K562 (cell line): ENCODE measurements at regions not wholly inside any gene's neighbourhood (a gene's known extent, or its start where the extent isn't known, plus 50 kb on each side); places are given as distances from the start of the nearest gene placed in this dataset.

ENCODE experiments used
- ATAC-seq: fragments of 200-7000 bp; cut with Tn5 transposase; 3 replicates; pipeline ENCODE4 v1.9.1; 2020; ENCODE audit warnings: moderate library complexity
- BruUV-seq: library from RNA; stranded (reverse); fragments of 400-500 nt; replicated peaks from 2 replicates; lab custom pipeline; 2021; lab: Mats Ljungman, UMichigan
- CTCF ChIA-PET: fragments of 300-600 bp; formaldehyde crosslinking; extraction: SDS; loops from one replicate; lab custom pipeline; 2021; ENCODE audit warnings: low intra/inter-chr PET ratio; lab: Yijun Ruan, JAX
- POLR2A ChIA-PET: fragments of 300-600, 350-650 bp; sonication (Branson Sonifier 250); formaldehyde crosslinking; extraction: SDS; loops from one replicate; lab custom pipeline; 2021; ENCODE audit warnings: antibody characterized with exemption, inconsistent platforms; lab: Yijun Ruan, JAX
- DNase-seq, 4 experiments: peaks; one replicate each; pipeline versions ENCODE4 v3.0.0 to v3.0.0-alpha.2; 2011 to 2018; ENCODE audit warnings: low spot score in 3 of 4, mixed read lengths in 3 of 4; ENCODE audit errors: extremely low read depth in 1 of 4
- FAIRE-seq: peaks from 2 replicates; lab custom pipeline; 2011; peaks lifted over from hg19 to GRCh38; lab: Jason Lieb, UNC
- H2AFZ ChIP-seq: 2 replicates; pipeline ENCODE4 v1.6.0; 2011; ENCODE audit warnings: low read depth, low read length, control low read depth, inconsistent platforms
- H3K27ac ChIP-seq: fragments of 200-600 bp; 3 replicates; pipeline ENCODE4 v1.8.0; 2011; ENCODE audit warnings: low read depth, mild to moderate bottlenecking, control low read depth, inconsistent platforms, low read length, moderate library complexity, mixed read lengths; ENCODE audit errors: extremely low read depth
- H3K27me3 ChIP-seq, 2 experiments: fragments of 300-600 bp in 1 of 2; 2 replicates in 1 of 2; 3 replicates in 1 of 2; pipeline versions ENCODE4 v1.6.0 to v1.8.0; 2011; ENCODE audit warnings: inconsistent platforms in 2 of 2, low read length in 2 of 2, mild to moderate bottlenecking in 1 of 2, mixed read lengths in 1 of 2, moderate library complexity in 1 of 2; ENCODE audit not compliant: control insufficient read depth in 2 of 2, insufficient read depth in 2 of 2
- H3K36me3 ChIP-seq: fragments of 300-600 bp; 3 replicates; pipeline ENCODE4 v1.8.0; 2011; ENCODE audit warnings: mild to moderate bottlenecking, low read length, inconsistent platforms; ENCODE audit not compliant: control insufficient read depth, insufficient read depth
- H3K4me1 ChIP-seq, 2 experiments: fragments of 200-600 bp in 1 of 2; replicated peaks in 1 of 2; 2 replicates in 1 of 2; 3 replicates in 1 of 2; pipeline versions ENCODE4 v1.5.1 to v1.8.0; 2011; ENCODE audit warnings: inconsistent platforms in 2 of 2, low read length in 2 of 2, mild to moderate bottlenecking in 1 of 2, mixed read lengths in 1 of 2, moderate library complexity in 1 of 2; ENCODE audit not compliant: control insufficient read depth in 2 of 2, insufficient read depth in 2 of 2
- H3K4me2 ChIP-seq: 2 replicates; pipeline ENCODE4 v1.6.1; 2011; ENCODE audit warnings: low read length, control low read depth, inconsistent platforms, mixed read lengths; ENCODE audit not compliant: insufficient read depth
- H3K4me3 ChIP-seq: fragments of 200-600 bp; sonication (generic), shearing (Covaris generic); 2 replicates; pipeline ENCODE4 v1.5.1; 2016; ENCODE audit warnings: control low read depth, inconsistent platforms
- H3K79me2 ChIP-seq: fragments of 200-600 bp; 3 replicates; pipeline ENCODE4 v1.8.0; 2011; ENCODE audit warnings: low read length, inconsistent platforms; ENCODE audit not compliant: control insufficient read depth, insufficient read depth
- H3K9ac ChIP-seq, 2 experiments: 2 replicates each; pipeline versions ENCODE4 v1.6.0 to v1.6.1; 2011; ENCODE audit warnings: low read depth in 2 of 2, low read length in 2 of 2, control low read depth in 1 of 2, inconsistent platforms in 1 of 2, mild to moderate bottlenecking in 1 of 2, mixed read lengths in 1 of 2; ENCODE audit not compliant: insufficient read depth in 1 of 2
- H3K9me1 ChIP-seq: one replicate; pipeline ENCODE4 v1.6.0; 2011; ENCODE audit warnings: inconsistent platforms, mild to moderate bottlenecking, low read length, moderate library complexity; ENCODE audit not compliant: control insufficient read depth, insufficient read depth
- H3K9me3 ChIP-seq: replicated peaks from 2 replicates; pipeline ENCODE4 v1.5.1; 2011; ENCODE audit warnings: low read depth, low read length, inconsistent platforms; ENCODE audit not compliant: control insufficient read depth, insufficient read depth
- H4K20me1 ChIP-seq: replicated peaks from 2 replicates; pipeline ENCODE4 v1.6.1; 2011; ENCODE audit warnings: low read length, inconsistent platforms, mixed read lengths; ENCODE audit not compliant: control insufficient read depth, insufficient read depth
- CBFA2T2 ChIP-seq: fragments of 450-650 bp; conservative IDR thresholded peaks from 2 replicates; pipeline ENCODE4 v1.6.1; 2017; ENCODE audit warnings: mild to moderate bottlenecking
- CC2D1A ChIP-seq: fragments of 450-650 bp; IDR thresholded peaks from 2 replicates; pipeline ENCODE4 v1.6.1; 2017; ENCODE audit warnings: mild to moderate bottlenecking
- FOXK1 ChIP-seq: sonication (generic); formaldehyde crosslinking; IDR thresholded peaks from 2 replicates; pipeline ENCODE4 v1.8.0; 2022; ENCODE audit warnings: missing genetic modification reagents, mild to moderate bottlenecking, borderline replicate concordance
- HLTF ChIP-seq: fragments of 450-650 bp; IDR thresholded peaks from 2 replicates; pipeline ENCODE4 v1.6.1; 2016
- HMG20B ChIP-seq: fragments of 250-450 bp; sonication (Bioruptor Pico); IDR thresholded peaks from 2 replicates; pipeline ENCODE4 v1.5.0; 2021; ENCODE audit warnings: mild to moderate bottlenecking
- NCOR1 ChIP-seq: fragments of 450-650 bp; IDR thresholded peaks from 2 replicates; pipeline ENCODE4 v1.6.1; 2016; ENCODE audit warnings: mild to moderate bottlenecking, moderate library complexity
- NR2C2 ChIP-seq, 2 experiments: fragments of 200-800 bp in 1 of 2; sonication (Bioruptor generic) in 1 of 2; sonication (generic) in 1 of 2; formaldehyde crosslinking in 1 of 2; IDR thresholded peaks; 2 replicates each; pipeline versions ENCODE4 v1.6.1 to v1.8.0; 2016 to 2022; ENCODE audit warnings: mild to moderate bottlenecking in 1 of 2, missing compliant biosample characterization in 1 of 2, missing genetic modification characterization in 1 of 2, missing genetic modification reagents in 1 of 2
- SIN3B ChIP-seq: fragments of 450-650 bp; IDR thresholded peaks from 2 replicates; pipeline ENCODE4 v1.6.1; 2017; ENCODE audit warnings: low read depth, mild to moderate bottlenecking, moderate library complexity
- ZC3H4 ChIP-seq: sonication (generic); formaldehyde crosslinking; IDR thresholded peaks from 2 replicates; pipeline ENCODE4 v1.9.0; 2021; ENCODE audit warnings: missing genetic modification reagents, borderline replicate concordance
- ZNF224 ChIP-seq: sonication (generic); formaldehyde crosslinking; IDR thresholded peaks from 2 replicates; pipeline ENCODE4 v1.8.0; 2022; ENCODE audit warnings: mild to moderate bottlenecking, missing genetic modification reagents
- ZNF232 ChIP-seq: sonication (generic); formaldehyde crosslinking; IDR thresholded peaks from 2 replicates; pipeline ENCODE4 v1.8.0; 2022; ENCODE audit warnings: mild to moderate bottlenecking, missing genetic modification reagents
- ZNF561 ChIP-seq: fragments of 450-650 bp; formaldehyde crosslinking; conservative IDR thresholded peaks from 2 replicates; pipeline ENCODE4 v1.4.0; 2020; ENCODE audit warnings: mild to moderate bottlenecking, moderate library complexity
- ZNF699 ChIP-seq: fragments of 250-450 bp; sonication (Bioruptor Pico); IDR thresholded peaks from 2 replicates; pipeline ENCODE4 v1.8.0; 2021; ENCODE audit warnings: mild to moderate bottlenecking, moderate library complexity; ENCODE audit not compliant: insufficient replicate concordance
- WGBS: fragments of 100-300 bp; shearing (Covaris generic); methylation state at CpG from one replicate; pipeline ENCODE4 v1.1.6; 2016; ENCODE audit warnings: low coverage, mixed read lengths; ENCODE audit not compliant: insufficient coverage; ENCODE audit errors: missing lambda C conversion rate; 5-methylcytosine and 5-hydroxymethylcytosine counted together
- in situ Hi-C: fragments of 300-500 bp; cut with MboI; formaldehyde crosslinking; loops from 4 replicates; pipeline ENCODE4 v1.15.0; 2018; ENCODE audit warnings: inconsistent platforms, mixed read lengths
- intact Hi-C: fragments of 100-400 bp; cut with micrococcal nuclease; formaldehyde crosslinking; loops from 2 replicates; pipeline ENCODE4 v1.14.2; 2022
- TF ChIP-seq, protein P1 (sequence below): fragments of 450-650 bp; formaldehyde crosslinking; IDR thresholded peaks from 2 replicates; pipeline ENCODE4 v1.4.0; 2020; ENCODE audit warnings: mild to moderate bottlenecking, mixed read lengths
- TF ChIP-seq, protein P2 (sequence below): sonication (generic); formaldehyde crosslinking; IDR thresholded peaks from 2 replicates; pipeline ENCODE4 v1.8.1; 2023; ENCODE audit warnings: missing genetic modification reagents, mild to moderate bottlenecking, borderline replicate concordance
- TF ChIP-seq, protein P3 (sequence below): sonication (generic); formaldehyde crosslinking; IDR thresholded peaks from 2 replicates; pipeline ENCODE4 v1.8.0; 2022; ENCODE audit warnings: mild to moderate bottlenecking, missing genetic modification reagents

- in situ Hi-C loops = loop anchor here (25.0 kb wide), 1 partner anchor 826 kb away; the partner anchor contains the start of gene UBE2E2
- 0% methylated on average over 2 of the region's 2 CpGs for WGBS
- H2AFZ ChIP-seq = no peak overlapping the region
- H3K9me1 ChIP-seq = no peaks in the 10 kb centered on the region
- H3K79me2 ChIP-seq = no peaks in the 10 kb centered on the region
- H3K9me3 ChIP-seq = no peaks in the 10 kb centered on the region
- no peak overlapping the region for H3K9ac ChIP-seq
- no peak overlapping the region for H3K4me2 ChIP-seq
- CTCF ChIA-PET = no interaction called here
- FAIRE-seq = no peak
- TF ChIP-seq NCOR1 (no peak), SIN3B (no peak), NR2C2 (CRISPR knock-in tag; IDR thresholded peaks at IDR 0.05) (no peak), NR2C2 (tag; IDR thresholded peaks at IDR 0.05) (no peak), CBFA2T2 (no peak), CC2D1A (no peak), FOXK1 (no peak), ZNF224 (CRISPR knock-in tag) (no peak), HLTF (no peak), ZC3H4 (CRISPR knock-in tag) (no peak), ZNF699 (no peak), ZNF561 (CRISPR knock-in tag) (no peak), HMG20B (no peak), ZNF232 (no peak)
- TF ChIP-seq, protein P1, sequence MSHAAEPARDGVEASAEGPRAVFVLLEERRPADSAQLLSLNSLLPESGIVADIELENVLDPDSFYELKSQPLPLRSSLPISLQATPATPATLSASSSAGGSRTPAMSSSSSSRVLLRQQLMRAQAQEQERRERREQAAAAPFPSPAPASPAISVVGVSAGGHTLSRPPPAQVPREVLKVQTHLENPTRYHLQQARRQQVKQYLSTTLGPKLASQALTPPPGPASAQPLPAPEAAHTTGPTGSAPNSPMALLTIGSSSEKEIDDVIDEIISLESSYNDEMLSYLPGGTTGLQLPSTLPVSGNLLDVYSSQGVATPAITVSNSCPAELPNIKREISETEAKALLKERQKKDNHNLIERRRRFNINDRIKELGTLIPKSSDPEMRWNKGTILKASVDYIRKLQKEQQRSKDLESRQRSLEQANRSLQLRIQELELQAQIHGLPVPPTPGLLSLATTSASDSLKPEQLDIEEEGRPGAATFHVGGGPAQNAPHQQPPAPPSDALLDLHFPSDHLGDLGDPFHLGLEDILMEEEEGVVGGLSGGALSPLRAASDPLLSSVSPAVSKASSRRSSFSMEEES (CRISPR knock-in tag) = no peak
- TF ChIP-seq, protein P2, sequence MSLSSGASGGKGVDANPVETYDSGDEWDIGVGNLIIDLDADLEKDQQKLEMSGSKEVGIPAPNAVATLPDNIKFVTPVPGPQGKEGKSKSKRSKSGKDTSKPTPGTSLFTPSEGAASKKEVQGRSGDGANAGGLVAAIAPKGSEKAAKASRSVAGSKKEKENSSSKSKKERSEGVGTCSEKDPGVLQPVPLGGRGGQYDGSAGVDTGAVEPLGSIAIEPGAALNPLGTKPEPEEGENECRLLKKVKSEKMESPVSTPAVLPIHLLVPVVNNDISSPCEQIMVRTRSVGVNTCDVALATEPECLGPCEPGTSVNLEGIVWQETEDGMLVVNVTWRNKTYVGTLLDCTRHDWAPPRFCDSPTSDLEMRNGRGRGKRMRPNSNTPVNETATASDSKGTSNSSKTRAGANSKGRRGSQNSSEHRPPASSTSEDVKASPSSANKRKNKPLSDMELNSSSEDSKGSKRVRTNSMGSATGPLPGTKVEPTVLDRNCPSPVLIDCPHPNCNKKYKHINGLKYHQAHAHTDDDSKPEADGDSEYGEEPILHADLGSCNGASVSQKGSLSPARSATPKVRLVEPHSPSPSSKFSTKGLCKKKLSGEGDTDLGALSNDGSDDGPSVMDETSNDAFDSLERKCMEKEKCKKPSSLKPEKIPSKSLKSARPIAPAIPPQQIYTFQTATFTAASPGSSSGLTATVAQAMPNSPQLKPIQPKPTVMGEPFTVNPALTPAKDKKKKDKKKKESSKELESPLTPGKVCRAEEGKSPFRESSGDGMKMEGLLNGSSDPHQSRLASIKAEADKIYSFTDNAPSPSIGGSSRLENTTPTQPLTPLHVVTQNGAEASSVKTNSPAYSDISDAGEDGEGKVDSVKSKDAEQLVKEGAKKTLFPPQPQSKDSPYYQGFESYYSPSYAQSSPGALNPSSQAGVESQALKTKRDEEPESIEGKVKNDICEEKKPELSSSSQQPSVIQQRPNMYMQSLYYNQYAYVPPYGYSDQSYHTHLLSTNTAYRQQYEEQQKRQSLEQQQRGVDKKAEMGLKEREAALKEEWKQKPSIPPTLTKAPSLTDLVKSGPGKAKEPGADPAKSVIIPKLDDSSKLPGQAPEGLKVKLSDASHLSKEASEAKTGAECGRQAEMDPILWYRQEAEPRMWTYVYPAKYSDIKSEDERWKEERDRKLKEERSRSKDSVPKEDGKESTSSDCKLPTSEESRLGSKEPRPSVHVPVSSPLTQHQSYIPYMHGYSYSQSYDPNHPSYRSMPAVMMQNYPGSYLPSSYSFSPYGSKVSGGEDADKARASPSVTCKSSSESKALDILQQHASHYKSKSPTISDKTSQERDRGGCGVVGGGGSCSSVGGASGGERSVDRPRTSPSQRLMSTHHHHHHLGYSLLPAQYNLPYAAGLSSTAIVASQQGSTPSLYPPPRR (CRISPR knock-in tag) = no peak
- TF ChIP-seq, protein P3, sequence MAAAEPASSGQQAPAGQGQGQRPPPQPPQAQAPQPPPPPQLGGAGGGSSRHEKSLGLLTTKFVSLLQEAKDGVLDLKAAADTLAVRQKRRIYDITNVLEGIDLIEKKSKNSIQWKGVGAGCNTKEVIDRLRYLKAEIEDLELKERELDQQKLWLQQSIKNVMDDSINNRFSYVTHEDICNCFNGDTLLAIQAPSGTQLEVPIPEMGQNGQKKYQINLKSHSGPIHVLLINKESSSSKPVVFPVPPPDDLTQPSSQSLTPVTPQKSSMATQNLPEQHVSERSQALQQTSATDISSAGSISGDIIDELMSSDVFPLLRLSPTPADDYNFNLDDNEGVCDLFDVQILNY (CRISPR knock-in tag) = no peak
- H3K27me3 ChIP-seq = no peaks in the 10 kb centered on the region; a peak in 2 of 5 replicates
- ATAC-seq = no peak
- no peaks in the 10 kb centered on the region for H4K20me1 ChIP-seq
- POLR2A ChIA-PET = no interaction called here
- no TSS peak for BruUV-seq
- no peak overlapping the region for H3K27ac ChIP-seq
- H3K4me1 ChIP-seq = no peaks in the 10 kb centered on the region
- intact Hi-C loops = no loop called here
- H3K4me3 ChIP-seq = no peak overlapping the region
- no peak for DNase-seq
- H3K36me3 ChIP-seq = no peaks in the 10 kb centered on the region
Observed at GRCh38 chr3:24037971-24038370, 92.9 kb downstream of the NR1D2 start.
